ENCODE measurements at regions not wholly inside any gene's neighbourhood (a gene's known extent, or its start where the extent isn't known, plus 50 kb on each side); places are given as distances from the start of the nearest gene placed in this dataset.

- Histone ChIP-seq H3K27ac (ENCODE audit: low read depth, low read length) (no peak overlapping the region), H3K36me3 (ENCODE audit: control insufficient read depth in 3 of 3, insufficient read depth in 3 of 3, low read length in 3 of 3) (no peaks in the 10 kb centered on the region), H3K9me3 (ENCODE audit: control insufficient read depth in 3 of 3, low read length in 3 of 3) (no peaks in the 10 kb centered on the region), H3K4me3 (ENCODE audit: low read length in 3 of 3) (no peak overlapping the region), H3K4me1 (ENCODE audit: control insufficient read depth in 3 of 3, insufficient read depth in 3 of 3, low read length in 3 of 3) (no peaks in the 10 kb centered on the region), H3K27me3 (ENCODE audit: control insufficient read depth in 3 of 3, insufficient read depth in 3 of 3, low read length in 3 of 3) (no peaks in the 10 kb centered on the region), H3K9ac (ENCODE audit: low read depth in 1 of 3, low read length in 3 of 3) (no peak overlapping the region)
These were observed 115.1 kb upstream of the TOP1 start for GRCh38 chr20:40913224-40914185.

GRCh38 chr20:40915756-40916155, 112.9 kb upstream of the TOP1 start:
- H3K9me3 ChIP-seq (ENCODE audit: control insufficient read depth in 3 of 3, low read length in 3 of 3): no peaks in the 10 kb centered on the region
- H3K36me3 ChIP-seq (ENCODE audit: control insufficient read depth in 3 of 3, insufficient read depth in 3 of 3, low read length in 3 of 3): no peaks in the 10 kb centered on the region
- no peaks in the 10 kb centered on the region for H3K4me1 ChIP-seq (ENCODE audit: control insufficient read depth in 3 of 3, insufficient read depth in 3 of 3, low read length in 3 of 3)
- H3K27me3 ChIP-seq (ENCODE audit: control insufficient read depth in 3 of 3, insufficient read depth in 3 of 3, low read length in 3 of 3): no peaks in the 10 kb centered on the region
- no peak overlapping the region for H3K4me3 ChIP-seq (ENCODE audit: low read length in 3 of 3)
- H3K27ac ChIP-seq (ENCODE audit: low read depth, low read length): no peak overlapping the region
- H3K9ac ChIP-seq (ENCODE audit: low read depth in 1 of 3, low read length in 3 of 3): no peak overlapping the region

- Histone ChIP-seq H3K4me3 (ENCODE audit: low read length in 3 of 3) (no peak overlapping the region), H3K27ac (ENCODE audit: low read depth, low read length) (no peak overlapping the region), H3K9ac (ENCODE audit: low read depth in 1 of 3, low read length in 3 of 3) (no peak overlapping the region), H3K9me3 (ENCODE audit: control insufficient read depth in 3 of 3, low read length in 3 of 3) (no peaks in the 10 kb centered on the region), H3K27me3 (ENCODE audit: control insufficient read depth in 3 of 3, insufficient read depth in 3 of 3, low read length in 3 of 3) (no peaks in the 10 kb centered on the region), H3K36me3 (ENCODE audit: control insufficient read depth in 3 of 3, insufficient read depth in 3 of 3, low read length in 3 of 3) (no peaks in the 10 kb centered on the region), H3K4me1 (ENCODE audit: control insufficient read depth in 3 of 3, insufficient read depth in 3 of 3, low read length in 3 of 3) (no peaks in the 10 kb centered on the region)
These were observed 112.3 kb upstream of the TOP1 start for GRCh38 chr20:40916276-40916675.

- Histone ChIP-seq H3K27me3 (ENCODE audit: control insufficient read depth in 3 of 3, insufficient read depth in 3 of 3, low read length in 3 of 3) (no peaks in the 10 kb centered on the region), H3K36me3 (ENCODE audit: control insufficient read depth in 3 of 3, insufficient read depth in 3 of 3, low read length in 3 of 3) (no peaks in the 10 kb centered on the region), H3K9ac (ENCODE audit: low read depth in 1 of 3, low read length in 3 of 3) (no peak overlapping the region), H3K9me3 (ENCODE audit: control insufficient read depth in 3 of 3, low read length in 3 of 3) (no peaks in the 10 kb centered on the region), H3K4me3 (ENCODE audit: low read length in 3 of 3) (no peak overlapping the region), H3K27ac (ENCODE audit: low read depth, low read length) (no peak overlapping the region), H3K4me1 (ENCODE audit: control insufficient read depth in 3 of 3, insufficient read depth in 3 of 3, low read length in 3 of 3) (no peaks in the 10 kb centered on the region)
These were observed 108.3 kb upstream of the TOP1 start for GRCh38 chr20:40920291-40920690.

- Histone ChIP-seq H3K4me1 (ENCODE audit: control insufficient read depth in 3 of 3, insufficient read depth in 3 of 3, low read length in 3 of 3) (no peaks in the 10 kb centered on the region), H3K36me3 (ENCODE audit: control insufficient read depth in 3 of 3, insufficient read depth in 3 of 3, low read length in 3 of 3) (no peaks in the 10 kb centered on the region), H3K9me3 (ENCODE audit: control insufficient read depth in 3 of 3, low read length in 3 of 3) (no peaks in the 10 kb centered on the region), H3K9ac (ENCODE audit: low read depth in 1 of 3, low read length in 3 of 3) (no peak overlapping the region), H3K27ac (ENCODE audit: low read depth, low read length) (no peak overlapping the region), H3K27me3 (ENCODE audit: control insufficient read depth in 3 of 3, insufficient read depth in 3 of 3, low read length in 3 of 3) (no peaks in the 10 kb centered on the region), H3K4me3 (ENCODE audit: low read length in 3 of 3) (no peak overlapping the region)
These were observed 105.8 kb upstream of the TOP1 start for GRCh38 chr20:40922865-40923264.

GRCh38 chr20:40925829-40926510, 102.7 kb upstream of the TOP1 start:
- Histone ChIP-seq H3K4me1 (ENCODE audit: control insufficient read depth in 3 of 3, insufficient read depth in 3 of 3, low read length in 3 of 3) (no peaks in the 10 kb centered on the region), H3K4me3 (ENCODE audit: low read length in 3 of 3) (no peak overlapping the region), H3K9ac (ENCODE audit: low read depth in 1 of 3, low read length in 3 of 3) (no peak overlapping the region), H3K9me3 (ENCODE audit: control insufficient read depth in 3 of 3, low read length in 3 of 3) (no peaks in the 10 kb centered on the region), H3K27me3 (ENCODE audit: control insufficient read depth in 3 of 3, insufficient read depth in 3 of 3, low read length in 3 of 3) (peaks cover 0 to 4% (median 0%) of the 10 kb centered on the region in 3 donors), H3K36me3 (ENCODE audit: control insufficient read depth in 3 of 3, insufficient read depth in 3 of 3, low read length in 3 of 3) (no peaks in the 10 kb centered on the region), H3K27ac (ENCODE audit: low read depth, low read length) (no peak overlapping the region)

- H3K9ac ChIP-seq (ENCODE audit: low read depth in 1 of 3, low read length in 3 of 3): no peak overlapping the region
- H3K36me3 ChIP-seq (ENCODE audit: control insufficient read depth in 3 of 3, insufficient read depth in 3 of 3, low read length in 3 of 3): no peaks in the 10 kb centered on the region
- no peaks in the 10 kb centered on the region for H3K9me3 ChIP-seq (ENCODE audit: control insufficient read depth in 3 of 3, low read length in 3 of 3)
- no peak overlapping the region for H3K4me3 ChIP-seq (ENCODE audit: low read length in 3 of 3)
- H3K27me3 ChIP-seq (ENCODE audit: control insufficient read depth in 3 of 3, insufficient read depth in 3 of 3, low read length in 3 of 3): peaks cover 0 to 4% (median 0%) of the 10 kb centered on the region in 3 donors
- no peaks in the 10 kb centered on the region for H3K4me1 ChIP-seq (ENCODE audit: control insufficient read depth in 3 of 3, insufficient read depth in 3 of 3, low read length in 3 of 3)
- no peak overlapping the region for H3K27ac ChIP-seq (ENCODE audit: low read depth, low read length)
These were observed 101.7 kb upstream of the TOP1 start for GRCh38 chr20:40926928-40927327.

GRCh38 chr20:40930561-40930960, 98.1 kb upstream of the TOP1 start:
- H3K27ac ChIP-seq (ENCODE audit: low read depth, low read length): no peak overlapping the region
- no peak overlapping the region for H3K4me3 ChIP-seq (ENCODE audit: low read length in 3 of 3)
- peaks cover 0 to 9% (median 4%) of the 10 kb centered on the region in 3 donors for H3K27me3 ChIP-seq (ENCODE audit: control insufficient read depth in 3 of 3, insufficient read depth in 3 of 3, low read length in 3 of 3)
- no peaks in the 10 kb centered on the region for H3K36me3 ChIP-seq (ENCODE audit: control insufficient read depth in 3 of 3, insufficient read depth in 3 of 3, low read length in 3 of 3)
- H3K4me1 ChIP-seq (ENCODE audit: control insufficient read depth in 3 of 3, insufficient read depth in 3 of 3, low read length in 3 of 3): no peaks in the 10 kb centered on the region
- no peaks in the 10 kb centered on the region for H3K9me3 ChIP-seq (ENCODE audit: control insufficient read depth in 3 of 3, low read length in 3 of 3)
- no peak overlapping the region for H3K9ac ChIP-seq (ENCODE audit: low read depth in 1 of 3, low read length in 3 of 3)

GRCh38 chr20:40931410-40932044, 97.1 kb upstream of the TOP1 start:
- Histone ChIP-seq H3K27me3 (ENCODE audit: control insufficient read depth in 3 of 3, insufficient read depth in 3 of 3, low read length in 3 of 3) (peaks cover 0 to 9% (median 4%) of the 10 kb centered on the region in 3 donors), H3K4me3 (ENCODE audit: low read length in 3 of 3) (no peak overlapping the region), H3K9ac (ENCODE audit: low read depth in 1 of 3, low read length in 3 of 3) (no peak overlapping the region), H3K36me3 (ENCODE audit: control insufficient read depth in 3 of 3, insufficient read depth in 3 of 3, low read length in 3 of 3) (no peaks in the 10 kb centered on the region), H3K9me3 (ENCODE audit: control insufficient read depth in 3 of 3, low read length in 3 of 3) (no peaks in the 10 kb centered on the region), H3K4me1 (ENCODE audit: control insufficient read depth in 3 of 3, insufficient read depth in 3 of 3, low read length in 3 of 3) (no peaks in the 10 kb centered on the region), H3K27ac (ENCODE audit: low read depth, low read length) (no peak overlapping the region)

- no peaks in the 10 kb centered on the region for H3K4me1 ChIP-seq (ENCODE audit: control insufficient read depth in 3 of 3, insufficient read depth in 3 of 3, low read length in 3 of 3)
- H3K9ac ChIP-seq (ENCODE audit: low read depth in 1 of 3, low read length in 3 of 3): no peak overlapping the region
- no peak overlapping the region for H3K27ac ChIP-seq (ENCODE audit: low read depth, low read length)
- peaks cover 0 to 9% (median 4%) of the 10 kb centered on the region in 3 donors for H3K27me3 ChIP-seq (ENCODE audit: control insufficient read depth in 3 of 3, insufficient read depth in 3 of 3, low read length in 3 of 3)
- no peaks in the 10 kb centered on the region for H3K36me3 ChIP-seq (ENCODE audit: control insufficient read depth in 3 of 3, insufficient read depth in 3 of 3, low read length in 3 of 3)
- H3K4me3 ChIP-seq (ENCODE audit: low read length in 3 of 3): no peak overlapping the region
- H3K9me3 ChIP-seq (ENCODE audit: control insufficient read depth in 3 of 3, low read length in 3 of 3): no peaks in the 10 kb centered on the region
These were observed 96.2 kb upstream of the TOP1 start for GRCh38 chr20:40932436-40932835.
